IMR-90 (cell line): ENCODE measurements at regions not wholly inside any gene's neighbourhood (a gene's known extent, or its start where the extent isn't known, plus 50 kb on each side); places are given as distances from the start of the nearest gene placed in this dataset.

Experiments used
- ATAC-seq: fragments of 200-7000 bp; cut with Tn5 transposase; 2 replicates; pipeline ENCODE4 v1.9.1; 2020; ENCODE audit warnings: low read depth, mild to moderate bottlenecking, moderate library complexity
- BruUV-seq: library from RNA; stranded (reverse); fragments of 400-500 nt; replicated peaks from 2 replicates; lab custom pipeline; 2021; lab: Mats Ljungman, UMichigan
- CTCF ChIA-PET: fragments of 300-600 bp; formaldehyde crosslinking; extraction: SDS; loops from one replicate; lab custom pipeline; 2021; ENCODE audit warnings: antibody characterized with exemption; lab: Yijun Ruan, JAX
- POLR2A ChIA-PET: fragments of 300-600 bp; sonication (Branson Sonifier 250); formaldehyde crosslinking; loops from one replicate; lab custom pipeline; 2022; ENCODE audit warnings: antibody characterized with exemption; ENCODE audit not compliant: unreplicated experiment; lab: Charles Lee
- DNase-seq: peaks from one replicate; pipeline ENCODE4 v3.0.0; 2013
- H2AFZ ChIP-seq: replicated peaks from 2 replicates; pipeline ENCODE3; 2013; ENCODE audit warnings: low read length, mild to moderate bottlenecking; ENCODE audit not compliant: poor library complexity
- H2AK5ac ChIP-seq: 2 replicates; pipeline ENCODE4 v1.6.1; 2013; ENCODE audit warnings: low read depth, low read length, inconsistent platforms
- H2AK9ac ChIP-seq: replicated peaks from 2 replicates; pipeline ENCODE3; 2013; ENCODE audit warnings: mild to moderate bottlenecking, low read depth, low read length, moderate library complexity; ENCODE audit not compliant: poor library complexity
- H2BK120ac ChIP-seq: 2 replicates; pipeline ENCODE4 v1.6.1; 2013; ENCODE audit warnings: low read depth, low read length, inconsistent platforms
- H2BK15ac ChIP-seq: 3 replicates; pipeline ENCODE4 v1.6.1; 2013; ENCODE audit warnings: low read depth, low read length, inconsistent platforms
- H2BK20ac ChIP-seq: 2 replicates; pipeline ENCODE4 v1.6.1; 2013; ENCODE audit warnings: low read depth, mild to moderate bottlenecking, inconsistent platforms, low read length, moderate library complexity
- H2BK5ac ChIP-seq: 2 replicates; pipeline ENCODE4 v1.6.1; 2013; ENCODE audit warnings: mild to moderate bottlenecking, low read depth, low read length, inconsistent platforms; ENCODE audit not compliant: poor library complexity, severe bottlenecking
- H3K14ac ChIP-seq: replicated peaks from 2 replicates; pipeline ENCODE4 v1.6.1; 2013; ENCODE audit warnings: low read depth, low read length, inconsistent platforms
- H3K18ac ChIP-seq: 2 replicates; pipeline ENCODE4 v1.6.1; 2013; ENCODE audit warnings: low read depth, low read length, control low read depth
- H3K23ac ChIP-seq: 2 replicates; pipeline ENCODE4 v1.6.1; 2013; ENCODE audit warnings: low read depth, low read length, inconsistent platforms
- H3K27ac ChIP-seq: 2 replicates; pipeline ENCODE4 v1.5.1; 2013; ENCODE audit warnings: mild to moderate bottlenecking, control low read depth, low read length; ENCODE audit not compliant: insufficient read depth
- H3K27me3 ChIP-seq: 2 replicates; pipeline ENCODE4 v1.6.1; 2013; ENCODE audit warnings: low read length; ENCODE audit not compliant: control insufficient read depth, insufficient read depth
- H3K36me3 ChIP-seq: 2 replicates; pipeline ENCODE4 v1.6.1; 2013; ENCODE audit warnings: low read length, mixed read lengths; ENCODE audit not compliant: control insufficient read depth, insufficient read depth
- H3K4ac ChIP-seq: 2 replicates; pipeline ENCODE4 v1.6.1; 2013; ENCODE audit warnings: low read depth, low read length, inconsistent platforms
- H3K4me1 ChIP-seq: 2 replicates; pipeline ENCODE4 v1.6.1; 2013; ENCODE audit warnings: low read length, mixed read lengths; ENCODE audit not compliant: control insufficient read depth, insufficient read depth
- H3K4me2 ChIP-seq: 2 replicates; pipeline ENCODE4 v1.6.1; 2013; ENCODE audit warnings: low read depth, mild to moderate bottlenecking, control low read depth, low read length, moderate library complexity
- H3K4me3 ChIP-seq: 2 replicates; pipeline ENCODE4 v1.5.1; 2013; ENCODE audit warnings: low read depth, mild to moderate bottlenecking, control low read depth, low read length, moderate library complexity; ENCODE audit not compliant: insufficient read depth
- H3K56ac ChIP-seq: 2 replicates; pipeline ENCODE4 v1.6.1; 2013; ENCODE audit warnings: low read length, inconsistent platforms; ENCODE audit not compliant: insufficient read depth; ENCODE audit errors: extremely low read depth
- H3K79me1 ChIP-seq, 2 experiments: 2 replicates each; pipeline ENCODE4 v1.6.1; 2013; ENCODE audit warnings: low read length in 2 of 2, inconsistent platforms in 1 of 2, low read depth in 1 of 2
- H3K9ac ChIP-seq: 2 replicates; pipeline ENCODE4 v1.6.1; 2013; ENCODE audit warnings: low read depth, low read length, control low read depth
- H3K9me1 ChIP-seq: 2 replicates; pipeline ENCODE4 v1.6.1; 2013; ENCODE audit warnings: low read length, inconsistent platforms; ENCODE audit not compliant: insufficient read depth
- H3K9me3 ChIP-seq: 2 replicates; pipeline ENCODE4 v1.6.1; 2013; ENCODE audit warnings: low read length; ENCODE audit not compliant: control insufficient read depth, insufficient read depth
- H4K20me1 ChIP-seq: 2 replicates; pipeline ENCODE4 v1.6.1; 2013; ENCODE audit warnings: low read length, inconsistent platforms; ENCODE audit not compliant: insufficient read depth
- H4K5ac ChIP-seq: 2 replicates; pipeline ENCODE4 v1.6.1; 2013; ENCODE audit warnings: mild to moderate bottlenecking, low read depth, low read length, control low read depth
- H4K8ac ChIP-seq, 2 experiments: 2 replicates each; pipeline ENCODE4 v1.6.1; 2013; ENCODE audit warnings: low read depth in 2 of 2, low read length in 2 of 2, control low read depth in 1 of 2, inconsistent platforms in 1 of 2
- H4K91ac ChIP-seq: 2 replicates; pipeline ENCODE4 v1.6.1; 2013; ENCODE audit warnings: low read depth, low read length, inconsistent platforms; ENCODE audit not compliant: insufficient read depth
- ELK1 ChIP-seq: fragments of 150-350 bp; IDR thresholded peaks from 2 replicates; pipeline ENCODE4 v1.6.1; 2016; ENCODE audit warnings: low read depth, mild to moderate bottlenecking, low read length, moderate library complexity, borderline replicate concordance
- FOS ChIP-seq: fragments of 150-350 bp; IDR thresholded peaks from 2 replicates; pipeline ENCODE4 v1.6.1; 2016; ENCODE audit warnings: low read depth, low read length
- MAFK ChIP-seq: IDR thresholded peaks from 2 replicates; pipeline ENCODE4 v1.6.1; 2012; ENCODE audit warnings: low read depth, low read length, improper control_type of control experiment
- SMC3 ChIP-seq: fragments of 150-350 bp; IDR thresholded peaks from 2 replicates; pipeline ENCODE4 v1.6.1; 2016; ENCODE audit warnings: low read depth, mild to moderate bottlenecking, antibody characterized with exemption, low read length, moderate library complexity
- WGBS, 2 experiments: methylation state at CpG; one replicate each; pipeline versions ENCODE4 v1.1.5 to v1.1.7; 2013; ENCODE audit warnings: missing lambda C conversion rate in 2 of 2; ENCODE audit not compliant: insufficient read length in 1 of 2; ENCODE audit errors: extremely low coverage in 2 of 2; 5-methylcytosine and 5-hydroxymethylcytosine counted together
- dilution Hi-C: fragments of 300-500 bp; cut with HindIII; formaldehyde crosslinking; loops from one replicate; pipeline ENCODE4 v1.14.3; 2018; ENCODE audit warnings: low sequenced_read_pairs; ENCODE audit not compliant: unreplicated experiment
- in situ Hi-C: fragments of 300-500 bp; cut with MboI; formaldehyde crosslinking; loops from 3 replicates; pipeline ENCODE4 v1.14.3; 2019; ENCODE audit warnings: low sequenced_read_pairs, inconsistent platforms, mixed read lengths
- intact Hi-C: fragments of 100-400 bp; cut with micrococcal nuclease; formaldehyde crosslinking; loops from 2 replicates; pipeline ENCODE4 v1.10.0; 2022

- TF ChIP-seq MAFK = no peak
- no peak for TF ChIP-seq ELK1
- no peak for TF ChIP-seq SMC3
- no peak for TF ChIP-seq FOS
- Histone ChIP-seq H2AK5ac (no peak overlapping the region), H3K4ac (no peak overlapping the region), H3K18ac (no peak overlapping the region), H2BK5ac (no peak overlapping the region), H3K4me3 (no peak overlapping the region), H4K8ac (no peak overlapping the region), H3K9me3 (0 out of 2 replicates have a peak, but pooled peaks cover 2% of the 10 kb centered on the region), H2BK15ac (no peak overlapping the region), H3K27ac (no peak overlapping the region), H4K5ac (no peak overlapping the region), H3K23ac (no peak overlapping the region), H3K36me3 (no peaks in the 10 kb centered on the region), H3K27me3 (no peaks in the 10 kb centered on the region), H2BK120ac (no peak overlapping the region), H2AFZ (no peak overlapping the region), H2AK9ac (no peak overlapping the region), H2BK20ac (no peak overlapping the region), H3K56ac (no peak overlapping the region), H3K14ac (no peak overlapping the region), H3K4me2 (no peak overlapping the region), H4K91ac (no peak overlapping the region), H4K20me1 (no peaks in the 10 kb centered on the region), H3K79me1 (no peaks in the 10 kb centered on the region), H3K9me1 (no peaks in the 10 kb centered on the region), H3K4me1 (no peaks in the 10 kb centered on the region), H3K9ac (no peak overlapping the region)
- DNase-seq (no peak), ATAC-seq (no peak)
- no TSS peak for BruUV-seq
- POLR2A ChIA-PET = no interaction called here
- CTCF ChIA-PET = no interaction called here
- WGBS, 2 experiments = 74% methylated on average over 6 of the region's 18 CpGs; no CpG with 5 or more reads in 1 of the 2 experiments
- intact Hi-C loops (no loop called here), dilution Hi-C loops (no loop called here), in situ Hi-C loops (no loop called here)
These were observed 92.0 kb upstream of the IRX4 start for GRCh38 chr5:1974501-1975405.
